Fibroblast of mammary gland (primary cell): ENCODE measurements at regions not wholly inside any gene's neighbourhood (a gene's known extent, or its start where the extent isn't known, plus 50 kb on each side); places are given as distances from the start of the nearest gene placed in this dataset.

Experiments used
- DNase-seq: peaks from one replicate; pipeline ENCODE4 v3.0.0-alpha.2; 2010; ENCODE audit warnings: low read depth
- H3K4me3 ChIP-seq: 2 replicates; pipeline ENCODE4 v1.5.1; 2011; ENCODE audit warnings: low read depth, mild to moderate bottlenecking, low read length, moderate library complexity; ENCODE audit not compliant: control insufficient read depth
- CTCF ChIP-seq: conservative IDR thresholded peaks from 2 replicates; pipeline ENCODE4 v1.5.1; 2011; ENCODE audit warnings: low read depth, low read length, inconsistent platforms; ENCODE audit not compliant: control insufficient read depth, insufficient read depth

DNA sequence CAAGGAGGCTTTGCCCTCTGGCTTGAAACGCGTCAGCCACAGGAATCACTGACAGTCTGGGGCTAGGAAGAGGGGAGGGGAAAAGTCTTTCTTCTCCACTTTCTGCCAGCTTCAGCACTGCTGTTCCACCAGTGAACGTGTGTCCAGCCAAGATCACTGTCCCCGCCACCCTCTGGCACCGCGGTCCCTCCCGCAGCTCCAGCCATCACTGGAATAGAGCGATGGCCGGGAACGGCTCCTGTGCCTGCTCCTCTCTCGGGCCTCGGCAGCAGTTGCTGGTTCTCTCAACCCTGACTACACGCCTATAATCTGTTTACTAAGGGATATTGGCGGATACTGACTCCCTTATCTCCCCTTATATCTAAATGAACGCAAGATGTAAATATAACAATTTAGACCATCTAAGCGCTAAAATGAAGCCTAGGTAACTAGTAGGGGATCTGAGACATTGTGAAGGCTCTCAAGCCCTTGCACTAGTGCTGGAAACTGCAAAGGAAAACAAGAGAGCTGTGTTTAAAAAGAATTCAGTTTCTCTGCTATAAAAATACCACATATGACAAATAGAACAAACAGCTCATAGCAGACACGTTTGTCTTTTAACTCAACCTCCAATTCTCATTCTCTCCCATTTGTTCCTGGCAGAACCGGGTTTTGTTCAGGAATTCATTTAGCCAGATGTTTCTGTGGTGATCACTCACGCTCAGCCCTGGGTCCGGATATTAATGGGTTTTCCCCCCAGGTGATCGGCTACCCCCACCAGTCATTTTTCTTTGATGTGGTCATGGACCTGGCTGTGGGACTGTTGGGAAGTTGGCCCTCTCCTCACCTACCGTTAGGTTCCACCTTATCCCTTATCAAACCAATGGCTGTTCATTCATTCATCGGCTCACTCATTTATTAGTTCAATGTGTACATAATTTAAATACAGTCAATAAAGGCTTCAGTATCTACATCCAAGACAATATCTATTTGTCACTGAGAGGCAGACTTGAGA, 149.8 kb downstream of the MED10 start:
- no peak overlapping the region for H3K4me3 ChIP-seq
- TF ChIP-seq CTCF: no peak
- DNase-seq: no peak

DNA sequence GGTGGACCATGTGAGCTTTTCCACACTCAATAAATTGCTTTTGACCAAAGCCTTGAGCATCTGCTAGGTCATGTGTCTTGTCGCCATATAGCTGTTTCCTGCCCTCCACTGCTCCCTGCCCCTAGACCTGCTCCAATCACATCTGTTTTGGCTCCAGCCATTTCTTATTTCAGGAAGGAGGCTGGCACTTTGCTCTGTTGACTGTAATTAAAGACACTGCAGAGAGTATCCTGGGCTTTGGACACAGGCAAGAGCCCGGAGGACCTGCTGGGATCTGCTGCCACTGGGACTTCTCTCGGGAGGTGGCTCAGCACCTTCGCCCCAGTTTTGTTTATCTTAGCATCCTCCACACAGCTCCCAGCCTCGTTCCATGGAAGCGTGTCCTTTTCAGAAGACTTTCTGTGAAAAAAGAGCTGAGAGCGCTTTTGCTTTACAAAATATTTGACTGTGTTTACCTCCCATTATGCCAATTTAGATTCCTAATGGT, 153.2 kb downstream of the MED10 start:
- no peak for TF ChIP-seq CTCF
- no peak overlapping the region for H3K4me3 ChIP-seq
- DNase-seq: no peak

GRCh38 chr5:6224406-6224805, 153.9 kb downstream of the MED10 start:
- DNase-seq: no peak
- H3K4me3 ChIP-seq: no peak overlapping the region
- no peak for TF ChIP-seq CTCF

DNA sequence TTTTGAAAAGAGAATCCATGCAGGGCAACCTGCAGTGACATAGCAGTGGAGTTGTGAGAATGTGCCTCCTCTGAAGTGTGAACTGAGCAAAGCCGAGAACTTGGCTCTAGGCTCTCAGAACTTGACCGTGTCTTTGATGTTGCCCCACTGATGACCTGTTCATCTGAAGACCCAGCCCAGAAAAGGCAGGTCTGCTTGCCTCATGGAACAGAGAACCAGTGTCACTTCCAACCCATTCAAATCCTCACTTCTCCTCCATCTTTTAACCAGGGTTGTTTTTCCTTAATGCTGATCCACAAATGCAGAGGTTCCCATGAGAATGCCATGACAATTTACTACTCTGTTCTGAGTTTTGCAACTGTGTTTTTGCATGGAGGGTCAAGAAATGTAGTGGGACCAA, 155.4 kb downstream of the MED10 start:
- DNase-seq: no peak
- no peak overlapping the region for H3K4me3 ChIP-seq

GRCh38 chr5:6222121-6222520, 156.2 kb downstream of the MED10 start:
- no peak for DNase-seq
- TF ChIP-seq CTCF: no peak
- H3K4me3 ChIP-seq: no peak overlapping the region

More for the DNA sequence above, 155.4 kb downstream of the MED10 start:
- TF ChIP-seq CTCF: no peak

GRCh38 chr5:6221141-6221626, 157.2 kb downstream of the MED10 start:
- no peak for DNase-seq
- no peak overlapping the region for H3K4me3 ChIP-seq
- no peak for TF ChIP-seq CTCF
